GM13977 (cell line): ENCODE measurements at regions not wholly inside any gene's neighbourhood (a gene's known extent, or its start where the extent isn't known, plus 50 kb on each side); places are given as distances from the start of the nearest gene placed in this dataset.

ENCODE experiments used
- DNase-seq: peaks from one replicate; pipeline ENCODE4 v3.0.0; 2012; ENCODE audit warnings: low spot score
- CTCF ChIP-seq: IDR thresholded peaks from 2 replicates; pipeline ENCODE4 v1.5.1; 2012; ENCODE audit warnings: mild to moderate bottlenecking, control low read depth; ENCODE audit not compliant: insufficient read depth; ENCODE audit errors: extremely low read depth, missing control alignments
- in situ Hi-C: fragments of 300-500 bp; cut with MboI; formaldehyde crosslinking; loops from one replicate; pipeline ENCODE4 v1.12.0; 2022; ENCODE audit warnings: low sequenced_read_pairs, low pct_unique_long_range_greater_than_20kb, mixed read lengths, inconsistent platforms; ENCODE audit not compliant: unreplicated experiment

- no peak for DNase-seq
- in situ Hi-C loops = no loop called here
- TF ChIP-seq CTCF = no peak
Measured at GRCh38 chr1:87165177-87165576, 163.5 kb upstream of the LMO4 start.

- no peak for TF ChIP-seq CTCF
- in situ Hi-C loops = no loop called here
- DNase-seq = no peak
Measured at GRCh38 chr1:87167157-87167789, 161.4 kb upstream of the LMO4 start.

GRCh38 chr1:87167848-87168525, 160.7 kb upstream of the LMO4 start:
- in situ Hi-C loops = no loop called here
- no peak for DNase-seq

GRCh38 chr1:87169263-87169910, 159.3 kb upstream of the LMO4 start:
- TF ChIP-seq CTCF = no peak
- no peak for DNase-seq
- in situ Hi-C loops = no loop called here

More at GRCh38 chr1:87167848-87168525, 160.7 kb upstream of the LMO4 start:
- TF ChIP-seq CTCF = no peak

GRCh38 chr1:87170157-87170556, 158.5 kb upstream of the LMO4 start:
- TF ChIP-seq CTCF = no peak
- DNase-seq = no peak
- in situ Hi-C loops = no loop called here

- DNase-seq = no peak
- in situ Hi-C loops = no loop called here
- no peak for TF ChIP-seq CTCF
Measured at GRCh38 chr1:87170931-87171598, 157.6 kb upstream of the LMO4 start.
